Ishikawa (cell line): ENCODE measurements at regions not wholly inside any gene's neighbourhood (a gene's known extent, or its start where the extent isn't known, plus 50 kb on each side); places are given as distances from the start of the nearest gene placed in this dataset.

Experiments
- EP300 ChIP-seq: IDR thresholded peaks from 2 replicates; pipeline ENCODE4 v1.6.1; 2012; ENCODE audit warnings: borderline replicate concordance
- RAD21 ChIP-seq: IDR thresholded peaks from 2 replicates; pipeline ENCODE4 v1.6.1; 2012; ENCODE audit warnings: low read depth
- TAF1 ChIP-seq: IDR thresholded peaks from 2 replicates; pipeline ENCODE4 v1.6.1; 2012; ENCODE audit warnings: low read depth, mild to moderate bottlenecking
- TCF12 ChIP-seq: IDR thresholded peaks from 2 replicates; pipeline ENCODE4 v1.6.1; 2012; ENCODE audit warnings: low read depth
- YY1 ChIP-seq: IDR thresholded peaks from 2 replicates; pipeline ENCODE4 v1.6.1; 2012; ENCODE audit warnings: low read depth
- TF ChIP-seq, protein P1 (sequence below): IDR thresholded peaks from 2 replicates; pipeline ENCODE4 v1.6.1; 2012; ENCODE audit warnings: low read depth, mild to moderate bottlenecking
- TF ChIP-seq, protein P2 (sequence below): IDR thresholded peaks from 2 replicates; pipeline ENCODE4 v1.6.1; 2012

DNA sequence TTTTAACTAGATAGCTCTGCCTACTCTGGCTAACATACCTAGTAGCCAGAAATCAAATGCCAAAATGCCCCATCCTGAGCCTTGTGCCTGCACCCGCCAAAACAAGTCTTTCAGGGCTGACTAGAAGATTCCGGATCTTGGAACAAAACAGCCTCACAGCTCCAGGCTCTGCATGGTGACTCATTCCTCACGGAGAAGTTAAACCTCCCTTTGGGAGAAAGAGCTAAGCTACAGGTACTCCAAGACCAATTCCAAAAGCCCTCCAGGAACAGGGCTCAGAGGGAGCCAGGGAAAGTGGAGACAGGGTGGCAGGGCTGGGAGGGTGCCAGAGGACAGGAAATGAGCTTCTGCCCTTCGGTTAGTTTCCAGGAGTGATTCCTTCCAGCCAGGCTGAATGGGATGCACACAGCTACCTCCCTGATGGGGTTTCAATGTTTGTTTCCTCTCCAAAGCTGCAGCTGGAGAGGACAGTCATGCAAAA lies 295.6 kb downstream of the TNS1 start:
- TF ChIP-seq, protein P1, sequence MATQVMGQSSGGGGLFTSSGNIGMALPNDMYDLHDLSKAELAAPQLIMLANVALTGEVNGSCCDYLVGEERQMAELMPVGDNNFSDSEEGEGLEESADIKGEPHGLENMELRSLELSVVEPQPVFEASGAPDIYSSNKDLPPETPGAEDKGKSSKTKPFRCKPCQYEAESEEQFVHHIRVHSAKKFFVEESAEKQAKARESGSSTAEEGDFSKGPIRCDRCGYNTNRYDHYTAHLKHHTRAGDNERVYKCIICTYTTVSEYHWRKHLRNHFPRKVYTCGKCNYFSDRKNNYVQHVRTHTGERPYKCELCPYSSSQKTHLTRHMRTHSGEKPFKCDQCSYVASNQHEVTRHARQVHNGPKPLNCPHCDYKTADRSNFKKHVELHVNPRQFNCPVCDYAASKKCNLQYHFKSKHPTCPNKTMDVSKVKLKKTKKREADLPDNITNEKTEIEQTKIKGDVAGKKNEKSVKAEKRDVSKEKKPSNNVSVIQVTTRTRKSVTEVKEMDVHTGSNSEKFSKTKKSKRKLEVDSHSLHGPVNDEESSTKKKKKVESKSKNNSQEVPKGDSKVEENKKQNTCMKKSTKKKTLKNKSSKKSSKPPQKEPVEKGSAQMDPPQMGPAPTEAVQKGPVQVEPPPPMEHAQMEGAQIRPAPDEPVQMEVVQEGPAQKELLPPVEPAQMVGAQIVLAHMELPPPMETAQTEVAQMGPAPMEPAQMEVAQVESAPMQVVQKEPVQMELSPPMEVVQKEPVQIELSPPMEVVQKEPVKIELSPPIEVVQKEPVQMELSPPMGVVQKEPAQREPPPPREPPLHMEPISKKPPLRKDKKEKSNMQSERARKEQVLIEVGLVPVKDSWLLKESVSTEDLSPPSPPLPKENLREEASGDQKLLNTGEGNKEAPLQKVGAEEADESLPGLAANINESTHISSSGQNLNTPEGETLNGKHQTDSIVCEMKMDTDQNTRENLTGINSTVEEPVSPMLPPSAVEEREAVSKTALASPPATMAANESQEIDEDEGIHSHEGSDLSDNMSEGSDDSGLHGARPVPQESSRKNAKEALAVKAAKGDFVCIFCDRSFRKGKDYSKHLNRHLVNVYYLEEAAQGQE = no peak
- no peak for TF ChIP-seq RAD21
- TF ChIP-seq TCF12 = no peak
- TF ChIP-seq TAF1 = no peak
- TF ChIP-seq EP300 = no peak
- no peak for TF ChIP-seq YY1
- TF ChIP-seq, protein P2, sequence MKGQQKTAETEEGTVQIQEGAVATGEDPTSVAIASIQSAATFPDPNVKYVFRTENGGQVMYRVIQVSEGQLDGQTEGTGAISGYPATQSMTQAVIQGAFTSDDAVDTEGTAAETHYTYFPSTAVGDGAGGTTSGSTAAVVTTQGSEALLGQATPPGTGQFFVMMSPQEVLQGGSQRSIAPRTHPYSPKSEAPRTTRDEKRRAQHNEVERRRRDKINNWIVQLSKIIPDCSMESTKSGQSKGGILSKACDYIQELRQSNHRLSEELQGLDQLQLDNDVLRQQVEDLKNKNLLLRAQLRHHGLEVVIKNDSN = no peak
